Testis (tissue), 2 donors: ENCODE measurements at regions not wholly inside any gene's neighbourhood (a gene's known extent, or its start where the extent isn't known, plus 50 kb on each side); places are given as distances from the start of the nearest gene placed in this dataset.

ENCODE experiments used
- CTCF ChIP-seq, 3 experiments: fragments of 450-650 bp in 2 of 3; fragments of 200-600 bp in 1 of 3; sonication (generic) in 1 of 3; IDR thresholded peaks; one replicate each; pipeline ENCODE4 v1.5.1; 2016 to 2019; ENCODE audit warnings: antibody characterized with exemption in 3 of 3, mild to moderate bottlenecking in 2 of 3, moderate library complexity in 1 of 3
- POLR2A ChIP-seq: fragments of 450-650 bp; IDR thresholded peaks from one replicate; pipeline ENCODE4 v1.6.1; 2017; ENCODE audit warnings: antibody characterized with exemption, mild to moderate bottlenecking, moderate library complexity

DNA sequence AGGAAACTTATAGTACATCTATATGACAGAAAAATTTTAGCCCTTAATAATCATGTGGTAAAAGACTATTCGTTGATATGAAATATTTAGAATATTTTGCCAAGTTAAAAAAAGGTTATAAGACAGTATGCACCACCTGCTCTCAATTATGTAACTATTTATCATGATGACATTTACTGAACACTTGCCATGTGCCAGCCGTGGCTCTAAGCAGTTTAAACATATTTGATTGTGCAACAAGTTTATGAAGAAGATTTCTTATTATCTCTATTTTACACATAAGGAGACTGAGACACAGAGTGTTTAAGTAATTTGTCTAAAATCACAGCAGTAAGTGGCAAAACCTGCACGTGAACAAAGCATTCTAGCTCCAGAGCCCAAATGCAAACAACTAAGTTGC, 199.3 kb upstream of the JUN start:
- TF ChIP-seq CTCF (IDR thresholded peaks at IDR 0.05) (no peak), POLR2A (no peak)
